HL-60/S4 treated with retinoic acid at 250 ng/mL for 4 days and 3 days (cell line): ENCODE measurements at regions not wholly inside any gene's neighbourhood (a gene's known extent, or its start where the extent isn't known, plus 50 kb on each side); places are given as distances from the start of the nearest gene placed in this dataset.
"Not testable (repeated sequence)": the region's sequence is repeated elsewhere in the genome, so short reads cannot be mapped to it uniquely, and the experiment has no call there.

Source experiments
- in situ Hi-C: fragments of 300-500 bp; cut with MboI; formaldehyde crosslinking; loops from 2 replicates; pipeline ENCODE4 v1.7.0; 2022; ENCODE audit warnings: low sequenced_read_pairs

DNA sequence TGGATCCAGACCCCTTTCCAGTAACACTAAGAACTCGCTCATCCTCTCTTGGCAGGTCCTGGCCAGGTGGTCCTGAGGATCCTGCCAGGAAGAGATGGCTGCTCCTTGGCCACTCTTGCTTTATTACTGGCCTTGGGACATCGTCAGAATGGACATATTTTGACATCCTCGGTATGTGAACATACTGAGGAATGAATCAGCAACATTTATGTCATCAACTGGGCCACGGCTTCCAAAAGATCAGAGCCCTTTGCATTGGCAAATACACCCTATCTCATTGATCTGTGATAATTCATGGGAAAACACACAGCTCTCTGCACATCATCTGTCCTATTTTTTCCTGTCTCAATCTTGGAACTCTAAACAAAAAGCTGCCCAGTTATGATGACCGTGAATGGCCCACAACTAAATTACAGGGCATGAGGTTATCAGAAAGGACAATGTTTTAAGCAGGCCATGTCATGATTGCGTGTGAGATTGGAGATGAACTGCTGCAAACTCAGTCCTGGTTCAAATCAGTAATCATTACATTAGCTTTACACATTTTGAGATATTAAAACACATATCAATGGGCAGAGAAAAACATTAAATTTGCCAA lies 1325.8 kb downstream of the AACS start:
- in situ Hi-C loops = no loop called here

DNA sequence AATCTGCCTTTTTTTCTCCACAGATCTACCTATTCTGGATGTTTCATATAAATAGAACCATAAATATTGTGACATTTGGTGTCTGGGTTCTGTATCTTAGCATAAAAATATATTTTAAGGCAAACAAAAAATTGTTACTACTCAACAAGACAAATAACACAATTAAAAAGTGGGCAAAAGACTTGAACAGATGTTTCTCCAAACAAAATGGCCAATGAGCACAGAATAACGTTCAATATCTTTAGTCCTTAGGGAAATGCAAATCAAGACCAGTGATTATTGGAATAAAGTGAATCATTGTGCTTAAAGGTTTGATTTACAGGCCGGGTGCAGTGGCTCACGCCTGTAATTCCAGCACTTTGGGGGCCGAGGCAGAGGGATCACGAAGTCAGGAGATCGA lies 1331.3 kb downstream of the AACS start:
- in situ Hi-C loops = no loop called here

DNA sequence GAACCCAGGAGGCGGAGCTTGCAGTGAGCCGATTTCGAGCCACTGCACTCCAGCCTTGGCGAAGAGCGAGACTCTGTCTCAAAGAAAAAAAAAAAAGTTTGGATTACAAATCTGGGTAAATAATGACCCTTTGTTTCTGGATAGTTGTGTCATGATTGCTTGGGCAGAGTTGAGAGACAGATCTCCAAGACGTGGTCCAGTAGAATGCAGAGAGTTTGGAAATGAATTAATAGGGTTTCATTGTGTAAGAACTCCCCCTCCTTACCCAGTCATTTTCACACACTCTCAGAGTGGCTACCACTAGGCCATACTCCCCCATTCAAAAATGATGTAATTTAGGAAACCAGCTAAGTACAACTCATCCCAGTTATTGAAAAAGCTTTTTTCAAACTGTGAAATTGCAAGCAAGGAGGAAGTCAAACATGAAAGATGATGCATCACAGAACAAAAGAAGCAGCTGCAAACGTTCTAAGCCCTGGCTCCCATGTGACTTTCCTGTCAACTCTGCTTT lies 1331.9 kb downstream of the AACS start:
- in situ Hi-C loops = no loop called here

GRCh38 chr12:126397660-126398059 lies 1332.4 kb downstream of the AACS start:
- in situ Hi-C loops = no loop called here

DNA sequence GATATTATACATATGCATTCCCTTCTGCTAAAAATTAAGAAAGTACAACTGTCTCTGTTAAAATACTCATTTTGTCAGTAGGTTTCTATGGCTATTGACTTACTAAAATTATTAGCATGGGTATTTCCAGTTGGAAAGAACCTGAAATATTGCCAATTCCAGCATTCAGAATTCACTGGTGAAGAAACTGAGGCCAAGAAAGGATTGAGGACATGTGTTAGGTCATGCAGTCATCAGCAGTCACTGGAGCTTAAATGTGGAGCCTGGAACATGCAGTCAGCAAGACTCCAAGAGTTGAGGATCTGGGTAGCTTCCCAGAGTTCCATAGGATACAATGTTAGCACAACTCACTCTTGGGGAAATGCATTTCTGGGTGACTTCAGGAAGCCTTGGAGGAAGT lies 1335.6 kb downstream of the AACS start:
- in situ Hi-C loops = no loop called here

DNA sequence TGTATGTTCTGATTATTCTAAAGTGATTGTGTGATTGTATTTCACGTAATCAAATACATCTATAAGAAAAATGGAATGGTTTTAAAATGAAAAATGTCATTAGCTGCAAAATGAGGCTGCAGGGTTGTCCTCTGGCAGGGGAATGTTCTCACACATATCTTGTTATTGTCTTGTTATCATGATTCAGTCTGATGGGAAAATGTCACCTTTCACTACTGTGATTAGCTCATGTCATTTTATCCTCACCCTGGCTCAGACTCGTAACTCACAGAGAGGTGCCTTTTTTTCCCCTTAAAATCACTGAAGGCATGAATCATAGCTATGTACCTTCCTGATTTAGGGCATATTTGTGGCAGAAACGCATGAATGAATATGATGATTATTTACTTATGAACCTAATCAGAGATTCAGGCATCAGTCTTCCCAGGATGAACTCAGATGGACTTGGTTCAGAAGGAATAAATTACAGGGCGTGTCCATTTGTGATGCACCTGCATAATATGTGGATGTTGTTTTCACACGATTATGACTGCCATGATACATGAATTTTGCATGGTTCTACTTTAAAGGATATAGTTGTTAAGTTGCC lies 1339.2 kb downstream of the AACS start:
- in situ Hi-C loops = no loop called here

GRCh38 chr12:126418400-126418799 lies 1353.2 kb downstream of the AACS start:
- in situ Hi-C loops = no loop called here

DNA sequence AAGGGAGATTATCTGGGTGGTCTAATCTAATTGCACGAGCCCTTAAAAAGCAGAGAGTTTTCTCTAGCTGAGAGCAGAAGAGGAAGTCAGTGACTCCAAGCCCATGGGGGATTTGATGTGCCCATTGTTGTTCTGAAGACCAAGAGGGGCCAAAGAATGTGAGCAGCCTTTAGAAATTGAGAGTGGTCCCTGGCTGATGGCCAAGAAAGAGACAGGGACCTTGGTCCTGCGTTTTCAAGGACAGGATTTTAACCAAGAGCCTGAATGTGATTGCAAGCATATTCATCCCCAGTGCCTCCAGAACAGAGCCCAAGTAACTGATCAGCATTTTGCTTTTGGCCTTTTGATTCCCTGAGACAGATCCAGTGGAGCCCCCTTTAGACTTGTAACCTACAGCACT lies 1353.9 kb downstream of the AACS start:
- in situ Hi-C loops = no loop called here

GRCh38 chr12:126424696-126425095 lies 1359.5 kb downstream of the AACS start:
- in situ Hi-C loops = no loop called here

GRCh38 chr12:126425264-126425663 lies 1360.0 kb downstream of the AACS start:
- in situ Hi-C loops = no loop called here

DNA sequence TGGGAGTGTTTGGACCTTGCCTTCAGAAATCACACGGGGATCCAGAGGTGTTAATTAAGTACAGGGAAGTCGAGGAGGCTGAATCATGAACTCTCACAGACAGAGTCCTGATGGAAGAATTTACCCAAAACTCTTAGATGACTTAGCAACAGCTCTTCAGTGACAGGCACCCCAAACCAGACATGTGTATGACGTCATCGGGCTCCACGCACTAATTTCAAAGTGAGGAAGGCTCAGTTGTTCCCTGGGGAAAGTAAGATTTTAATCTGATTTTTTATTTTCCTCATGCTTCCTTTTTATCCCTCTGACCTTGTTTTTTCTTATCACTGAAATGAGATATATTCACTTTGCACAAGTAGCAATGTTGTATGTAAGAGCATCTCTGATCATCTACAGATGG lies 1363.5 kb downstream of the AACS start:
- in situ Hi-C loops = no loop called here

- in situ Hi-C loops = no loop called here
Measured at GRCh38 chr12:126430921-126431320, 1365.7 kb downstream of the AACS start.

- in situ Hi-C loops = no loop called here
Measured at GRCh38 chr12:126431767-126432166, 1366.5 kb downstream of the AACS start.

- in situ Hi-C loops = no loop called here
Measured at GRCh38 chr12:126432780-126433179, 1367.5 kb downstream of the AACS start.

DNA sequence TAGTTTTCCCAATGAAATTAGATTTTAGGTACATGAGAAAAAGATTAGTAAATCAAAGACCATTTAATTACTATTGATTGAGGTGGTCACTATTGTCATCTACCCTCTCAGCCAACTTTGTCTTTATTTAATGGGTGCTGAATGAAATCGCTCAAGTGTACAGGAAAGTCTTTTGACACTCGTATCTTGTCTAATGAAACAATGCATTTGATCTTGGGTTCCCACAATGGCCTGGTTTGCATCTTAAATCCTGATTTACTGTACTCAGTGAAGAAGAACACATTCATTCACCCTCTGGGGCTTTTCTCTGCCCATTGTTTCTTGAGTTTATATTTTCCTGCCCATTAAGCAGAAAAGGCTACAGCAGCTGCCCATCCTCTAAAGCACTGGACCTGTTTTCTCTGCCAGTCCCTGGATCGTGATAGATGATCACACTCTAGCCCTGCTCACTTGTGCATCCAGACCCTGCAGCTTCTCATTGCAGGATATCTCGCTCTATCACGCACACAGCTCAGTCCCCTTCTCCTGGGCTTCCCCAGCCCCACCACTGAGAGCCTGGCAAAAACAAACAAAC lies 1369.3 kb downstream of the AACS start:
- in situ Hi-C loops = no loop called here

GRCh38 chr12:126436041-126436440 lies 1370.8 kb downstream of the AACS start:
- in situ Hi-C loops = no loop called here

- in situ Hi-C loops = no loop called here
Measured at GRCh38 chr12:126437934-126438333, 1372.7 kb downstream of the AACS start.

DNA sequence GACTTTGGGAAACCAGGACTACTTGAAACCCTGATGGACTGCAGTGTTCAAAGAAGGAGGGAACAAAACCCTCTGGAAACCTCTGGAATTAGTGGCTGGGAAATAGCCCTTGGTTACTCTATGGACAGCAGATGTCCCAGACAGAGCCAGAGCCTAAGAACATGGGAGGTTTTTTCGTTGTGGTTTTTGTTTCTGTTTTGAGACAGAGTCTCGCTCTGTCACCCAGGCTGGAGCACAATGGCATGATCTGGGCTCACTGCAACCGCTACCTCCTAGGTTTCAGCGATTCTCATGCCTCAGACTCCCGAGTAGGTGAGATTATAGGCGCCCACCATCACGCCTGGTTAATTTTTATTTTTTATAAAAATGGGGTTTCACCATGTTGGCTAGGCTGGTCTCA lies 1378.7 kb downstream of the AACS start:
- in situ Hi-C loops = no loop called here

DNA sequence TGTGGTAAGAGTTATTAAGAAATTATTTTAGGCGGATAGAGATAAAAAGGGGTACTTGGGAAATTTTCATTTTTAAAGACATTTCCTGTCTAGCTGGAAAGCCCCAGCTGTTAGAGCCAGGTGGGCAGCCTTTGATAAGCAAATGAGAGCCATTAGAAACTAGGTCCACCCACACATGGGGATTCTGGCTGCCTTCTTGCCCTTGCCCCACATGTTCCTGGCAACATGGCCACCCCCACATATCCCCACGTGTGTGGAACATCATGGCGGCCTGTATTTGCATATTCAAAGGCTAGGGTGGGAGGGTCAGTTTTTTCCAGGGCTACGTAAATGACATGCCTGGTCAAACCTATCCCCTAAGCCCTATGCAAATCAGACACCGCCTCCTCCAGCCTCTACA lies 1382.1 kb downstream of the AACS start:
- in situ Hi-C loops = no loop called here

GRCh38 chr12:126451809-126452208 lies 1386.6 kb downstream of the AACS start:
- in situ Hi-C loops = no loop called here

- in situ Hi-C loops = not testable (repeated sequence)
Measured at GRCh38 chr12:126452686-126453085, 1387.5 kb downstream of the AACS start.

DNA sequence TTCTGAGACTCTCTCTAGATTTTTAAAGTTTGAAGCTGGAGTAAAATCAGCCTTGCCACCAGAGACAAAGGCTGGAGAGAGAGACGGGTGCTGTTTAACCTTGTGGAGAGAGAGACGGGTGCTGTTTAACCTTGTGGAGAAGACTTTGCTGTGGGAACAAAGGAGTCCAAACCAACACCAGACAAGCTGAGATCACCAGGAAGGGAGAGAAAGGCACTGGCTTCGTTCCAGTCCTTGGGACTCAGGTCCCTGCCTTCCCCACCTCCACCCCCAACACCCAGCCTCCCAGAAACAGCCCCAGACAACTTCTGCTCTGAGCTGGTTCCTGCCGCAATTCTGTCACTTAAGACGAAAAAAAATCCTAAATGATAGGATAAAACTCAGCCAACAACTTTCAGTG lies 1389.3 kb downstream of the AACS start:
- in situ Hi-C loops = no loop called here

- in situ Hi-C loops = no loop called here
Measured at GRCh38 chr12:126457776-126458175, 1392.5 kb downstream of the AACS start.
